PC-9 (cell line): ENCODE measurements at regions not wholly inside any gene's neighbourhood (a gene's known extent, or its start where the extent isn't known, plus 50 kb on each side); places are given as distances from the start of the nearest gene placed in this dataset.

ENCODE experiments used
- EZH2 ChIP-seq: fragments of 200-600 bp; sonication (generic); IDR thresholded peaks from 2 replicates; pipeline ENCODE4 v1.8.0; 2017; ENCODE audit warnings: antibody characterized with exemption, low read depth
- TF ChIP-seq, protein P1 (sequence below): fragments of 200-600 bp; sonication (generic); conservative IDR thresholded peaks from 2 replicates; pipeline ENCODE4 v1.6.1; 2017; ENCODE audit warnings: mixed run types, antibody characterized with exemption, mild to moderate bottlenecking, moderate library complexity

DNA sequence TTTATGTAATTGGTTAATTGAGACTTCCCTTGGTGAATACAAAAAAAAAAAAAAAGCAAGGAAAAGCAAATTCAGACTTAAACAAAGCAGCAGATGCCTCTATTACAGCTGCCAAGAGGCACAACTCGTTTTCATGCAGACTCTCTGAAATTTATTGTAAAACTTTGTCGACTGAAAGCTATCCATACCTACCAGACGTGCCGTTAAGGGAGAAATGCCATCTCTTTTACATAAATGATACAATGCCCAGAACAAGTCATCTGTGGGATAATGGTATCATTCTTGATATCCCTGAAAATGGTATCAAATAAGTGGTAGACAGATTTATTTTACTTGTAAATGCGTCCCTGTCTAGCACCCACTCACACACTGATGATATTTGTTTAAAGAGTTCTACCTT lies 724.2 kb downstream of the NSUN3 start:
- TF ChIP-seq, protein P1, sequence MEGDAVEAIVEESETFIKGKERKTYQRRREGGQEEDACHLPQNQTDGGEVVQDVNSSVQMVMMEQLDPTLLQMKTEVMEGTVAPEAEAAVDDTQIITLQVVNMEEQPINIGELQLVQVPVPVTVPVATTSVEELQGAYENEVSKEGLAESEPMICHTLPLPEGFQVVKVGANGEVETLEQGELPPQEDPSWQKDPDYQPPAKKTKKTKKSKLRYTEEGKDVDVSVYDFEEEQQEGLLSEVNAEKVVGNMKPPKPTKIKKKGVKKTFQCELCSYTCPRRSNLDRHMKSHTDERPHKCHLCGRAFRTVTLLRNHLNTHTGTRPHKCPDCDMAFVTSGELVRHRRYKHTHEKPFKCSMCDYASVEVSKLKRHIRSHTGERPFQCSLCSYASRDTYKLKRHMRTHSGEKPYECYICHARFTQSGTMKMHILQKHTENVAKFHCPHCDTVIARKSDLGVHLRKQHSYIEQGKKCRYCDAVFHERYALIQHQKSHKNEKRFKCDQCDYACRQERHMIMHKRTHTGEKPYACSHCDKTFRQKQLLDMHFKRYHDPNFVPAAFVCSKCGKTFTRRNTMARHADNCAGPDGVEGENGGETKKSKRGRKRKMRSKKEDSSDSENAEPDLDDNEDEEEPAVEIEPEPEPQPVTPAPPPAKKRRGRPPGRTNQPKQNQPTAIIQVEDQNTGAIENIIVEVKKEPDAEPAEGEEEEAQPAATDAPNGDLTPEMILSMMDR, result no peak
- no peak for TF ChIP-seq EZH2
